GM12873 (cell line): ENCODE measurements at regions not wholly inside any gene's neighbourhood (a gene's known extent, or its start where the extent isn't known, plus 50 kb on each side); places are given as distances from the start of the nearest gene placed in this dataset.

Experiments used
- TF ChIP-seq, protein P1 (sequence below): IDR thresholded peaks from 2 replicates; pipeline ENCODE4 v1.5.1; 2012; ENCODE audit warnings: low read depth, mild to moderate bottlenecking, moderate library complexity, low read length, control low read depth; ENCODE audit not compliant: insufficient read depth; ENCODE audit errors: missing control alignments

DNA sequence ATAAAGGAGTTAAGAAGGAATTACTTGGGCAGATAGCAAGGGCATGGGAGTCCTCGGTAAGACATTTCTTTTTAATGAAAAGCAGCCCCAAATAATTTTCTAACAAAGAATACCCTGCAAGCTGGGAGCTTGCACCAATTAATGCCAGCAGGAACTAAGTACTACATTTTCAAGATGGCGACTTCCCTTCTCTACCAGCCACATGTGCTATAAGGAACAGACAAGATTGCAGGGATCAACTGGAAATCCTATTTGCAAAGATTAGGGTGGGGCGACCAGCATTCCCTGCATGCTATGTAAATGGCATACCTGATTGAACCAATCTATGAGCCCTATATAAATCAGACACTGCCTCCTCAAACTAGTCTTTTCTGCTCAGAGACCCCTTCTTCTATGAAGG, 827.5 kb downstream of the ADCYAP1 start:
- TF ChIP-seq, protein P1, sequence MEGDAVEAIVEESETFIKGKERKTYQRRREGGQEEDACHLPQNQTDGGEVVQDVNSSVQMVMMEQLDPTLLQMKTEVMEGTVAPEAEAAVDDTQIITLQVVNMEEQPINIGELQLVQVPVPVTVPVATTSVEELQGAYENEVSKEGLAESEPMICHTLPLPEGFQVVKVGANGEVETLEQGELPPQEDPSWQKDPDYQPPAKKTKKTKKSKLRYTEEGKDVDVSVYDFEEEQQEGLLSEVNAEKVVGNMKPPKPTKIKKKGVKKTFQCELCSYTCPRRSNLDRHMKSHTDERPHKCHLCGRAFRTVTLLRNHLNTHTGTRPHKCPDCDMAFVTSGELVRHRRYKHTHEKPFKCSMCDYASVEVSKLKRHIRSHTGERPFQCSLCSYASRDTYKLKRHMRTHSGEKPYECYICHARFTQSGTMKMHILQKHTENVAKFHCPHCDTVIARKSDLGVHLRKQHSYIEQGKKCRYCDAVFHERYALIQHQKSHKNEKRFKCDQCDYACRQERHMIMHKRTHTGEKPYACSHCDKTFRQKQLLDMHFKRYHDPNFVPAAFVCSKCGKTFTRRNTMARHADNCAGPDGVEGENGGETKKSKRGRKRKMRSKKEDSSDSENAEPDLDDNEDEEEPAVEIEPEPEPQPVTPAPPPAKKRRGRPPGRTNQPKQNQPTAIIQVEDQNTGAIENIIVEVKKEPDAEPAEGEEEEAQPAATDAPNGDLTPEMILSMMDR, result no peak

DNA sequence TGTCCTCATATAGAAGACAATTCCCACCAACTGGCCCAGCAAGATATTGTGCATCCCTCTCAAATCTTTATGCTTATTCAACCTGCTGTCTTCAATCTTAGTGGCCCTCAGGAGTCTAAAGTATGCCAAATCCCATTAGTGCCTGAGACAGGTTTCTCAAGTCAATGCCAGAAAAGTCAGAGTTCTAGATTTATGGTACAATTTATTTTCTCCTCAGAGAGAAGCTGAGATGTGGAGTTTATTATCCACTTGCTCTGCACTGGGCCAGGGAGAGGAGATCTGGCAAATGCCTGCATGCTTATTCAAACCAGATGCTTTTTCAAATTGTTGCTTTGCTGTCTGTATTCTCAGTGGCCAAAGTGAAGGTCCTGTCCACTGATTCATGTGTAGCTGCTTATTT, 825.2 kb downstream of the METTL4 start:
- TF ChIP-seq, protein P1, result no peak

DNA sequence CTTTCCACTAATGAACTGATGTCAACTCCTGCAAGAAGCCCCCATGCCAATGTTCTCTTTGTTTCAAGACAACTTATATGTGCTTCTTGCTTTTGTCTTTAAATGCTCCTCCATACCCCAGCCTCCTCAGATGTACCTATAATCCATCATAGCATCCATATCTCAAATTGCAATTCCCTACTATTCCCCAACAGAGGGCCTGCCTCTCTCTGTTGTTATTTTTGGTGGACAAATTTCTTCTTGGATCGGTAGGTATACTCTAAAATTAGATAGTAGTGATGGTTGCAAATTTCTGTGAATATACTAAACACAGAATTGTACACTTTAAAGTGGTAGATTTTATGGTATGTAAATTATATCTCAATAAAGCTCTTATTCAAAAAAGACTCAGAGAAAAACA, 820.1 kb downstream of the METTL4 start:
- TF ChIP-seq, protein P1, result no peak

DNA sequence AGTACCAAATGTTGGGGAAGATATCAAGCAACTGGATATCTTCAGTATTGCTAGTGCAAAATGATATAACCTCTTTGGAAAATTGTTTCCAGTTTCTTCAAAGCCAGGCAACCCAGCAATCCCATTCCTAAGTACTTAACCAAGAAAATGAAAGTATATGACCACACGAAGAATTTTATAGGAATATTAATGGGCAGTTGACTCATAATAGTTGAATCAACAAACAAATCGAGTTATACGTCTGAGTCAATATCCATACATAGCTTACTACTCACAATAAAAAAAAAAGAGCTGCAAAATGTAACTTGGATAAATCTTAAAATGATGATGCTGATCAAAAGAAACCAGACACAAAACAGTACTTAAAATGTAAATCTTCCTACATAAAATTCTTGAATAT, 810.4 kb downstream of the METTL4 start:
- TF ChIP-seq, protein P1, result no peak

DNA sequence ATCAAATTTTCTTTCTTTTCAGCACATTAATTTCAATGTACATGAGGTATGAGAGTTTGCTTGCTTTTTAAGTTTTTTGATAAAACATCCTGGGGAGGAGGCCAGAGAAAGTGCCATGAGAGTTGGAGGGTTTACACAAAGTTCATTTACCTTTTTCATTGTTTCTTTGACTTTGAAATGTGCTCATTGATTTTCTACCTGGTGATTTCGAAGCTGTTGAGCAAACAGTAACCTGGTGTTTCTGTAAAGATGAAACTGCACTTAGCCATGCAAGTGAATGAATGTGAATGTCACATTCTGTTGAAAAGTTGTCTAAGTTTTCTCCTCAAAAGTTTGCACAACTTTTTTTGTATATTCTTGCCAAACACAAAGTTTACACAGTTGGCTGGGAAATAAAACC, 797.0 kb downstream of the METTL4 start:
- TF ChIP-seq, protein P1, result no peak

DNA sequence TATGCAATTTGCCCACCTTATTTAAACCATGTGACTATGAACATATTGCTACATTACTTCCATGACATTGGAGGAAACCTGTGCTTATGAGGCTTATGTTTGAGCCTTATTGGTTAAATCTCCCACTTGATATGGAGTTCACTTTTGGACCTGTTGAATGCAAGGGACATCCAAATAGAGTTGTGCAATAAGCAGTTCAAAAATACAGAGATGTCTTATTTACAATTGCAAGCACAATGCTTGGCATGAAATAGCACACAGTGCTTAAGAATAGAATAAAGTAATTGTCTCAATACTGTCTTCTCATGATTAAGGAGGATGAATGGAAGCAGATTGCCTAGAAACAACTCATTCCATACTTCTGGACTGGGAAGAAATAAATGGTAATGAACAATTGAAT, 793.5 kb downstream of the METTL4 start:
- TF ChIP-seq, protein P1, result no peak

DNA sequence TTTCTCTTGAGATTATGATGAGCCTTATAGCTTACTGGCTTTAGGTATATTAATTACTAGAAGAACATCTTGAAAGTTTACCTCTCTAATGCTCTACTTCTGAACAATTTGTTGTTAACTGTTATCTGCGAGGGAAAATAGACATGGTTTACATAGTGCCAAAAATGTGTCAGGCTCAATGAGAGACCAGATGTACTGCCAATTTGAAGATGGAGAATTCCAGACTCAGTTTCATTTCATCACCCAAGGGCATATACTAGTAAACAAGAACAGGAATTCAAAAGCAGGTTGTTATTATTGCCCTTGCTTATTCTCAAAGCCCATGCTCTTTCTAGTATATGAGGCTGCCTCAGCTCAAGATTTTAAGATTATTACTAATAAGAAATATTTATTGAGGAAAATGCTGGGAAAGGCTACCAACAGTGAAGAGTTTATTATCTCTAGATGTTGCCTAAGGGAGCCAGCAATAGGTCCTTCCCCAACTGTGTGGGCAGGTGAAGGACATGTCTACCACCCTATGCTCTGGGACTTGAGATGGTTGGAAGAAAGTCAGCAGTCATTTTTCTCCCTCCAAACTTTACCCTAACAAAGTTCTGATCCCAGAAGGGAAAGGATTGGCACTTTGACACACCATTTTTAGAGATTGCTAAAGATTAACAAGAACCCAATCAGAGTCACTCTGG, 792.7 kb downstream of the METTL4 start:
- TF ChIP-seq, protein P1, result no peak
